Sigmoid colon (tissue), 4 donors: ENCODE measurements at regions not wholly inside any gene's neighbourhood (a gene's known extent, or its start where the extent isn't known, plus 50 kb on each side); places are given as distances from the start of the nearest gene placed in this dataset.

Source experiments
- POLR2A ChIP-seq, 2 donors: fragments of 450-650 bp; IDR thresholded peaks; one replicate each; pipeline ENCODE4 v1.6.1; 2016; ENCODE audit warnings: antibody characterized with exemption in 2 of 2, mild to moderate bottlenecking in 2 of 2, moderate library complexity in 2 of 2
- POLR2AphosphoS5 ChIP-seq, 4 donors: sonication (generic); formaldehyde crosslinking; IDR thresholded peaks; one replicate each; pipeline ENCODE4 v1.6.1; 2017; ENCODE audit warnings: antibody characterized with exemption in 4 of 4
- TF ChIP-seq, protein P1 (sequence below), 4 experiments: fragments of 450-650 bp in 3 of 4; fragments of 200-600 bp in 1 of 4; IDR thresholded peaks; one replicate each; pipeline ENCODE4 v1.5.1; 2016 to 2019; ENCODE audit warnings: antibody characterized with exemption in 4 of 4, mild to moderate bottlenecking in 3 of 4, moderate library complexity in 2 of 4

- TF ChIP-seq, protein P1, sequence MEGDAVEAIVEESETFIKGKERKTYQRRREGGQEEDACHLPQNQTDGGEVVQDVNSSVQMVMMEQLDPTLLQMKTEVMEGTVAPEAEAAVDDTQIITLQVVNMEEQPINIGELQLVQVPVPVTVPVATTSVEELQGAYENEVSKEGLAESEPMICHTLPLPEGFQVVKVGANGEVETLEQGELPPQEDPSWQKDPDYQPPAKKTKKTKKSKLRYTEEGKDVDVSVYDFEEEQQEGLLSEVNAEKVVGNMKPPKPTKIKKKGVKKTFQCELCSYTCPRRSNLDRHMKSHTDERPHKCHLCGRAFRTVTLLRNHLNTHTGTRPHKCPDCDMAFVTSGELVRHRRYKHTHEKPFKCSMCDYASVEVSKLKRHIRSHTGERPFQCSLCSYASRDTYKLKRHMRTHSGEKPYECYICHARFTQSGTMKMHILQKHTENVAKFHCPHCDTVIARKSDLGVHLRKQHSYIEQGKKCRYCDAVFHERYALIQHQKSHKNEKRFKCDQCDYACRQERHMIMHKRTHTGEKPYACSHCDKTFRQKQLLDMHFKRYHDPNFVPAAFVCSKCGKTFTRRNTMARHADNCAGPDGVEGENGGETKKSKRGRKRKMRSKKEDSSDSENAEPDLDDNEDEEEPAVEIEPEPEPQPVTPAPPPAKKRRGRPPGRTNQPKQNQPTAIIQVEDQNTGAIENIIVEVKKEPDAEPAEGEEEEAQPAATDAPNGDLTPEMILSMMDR (IDR thresholded peaks at IDR 0.05), result no peak
- TF ChIP-seq POLR2A (IDR thresholded peaks at IDR 0.05), result no peak
- TF ChIP-seq POLR2AphosphoS5 (IDR thresholded peaks at IDR 0.05), result no peak
Observed at GRCh38 chr13:40433001-40433400, 233.4 kb downstream of the FOXO1 start.
